RWPE1 (cell line): ENCODE measurements at regions not wholly inside any gene's neighbourhood (a gene's known extent, or its start where the extent isn't known, plus 50 kb on each side); places are given as distances from the start of the nearest gene placed in this dataset.
"Not testable (repeated sequence)": the region's sequence is repeated elsewhere in the genome, so short reads cannot be mapped to it uniquely, and the experiment has no call there.

Experiments used
- CTCF ChIA-PET: fragments of 350-600 bp; sonication (Branson Sonifier 250); formaldehyde crosslinking; extraction: SDS; loops from one replicate; lab custom pipeline; 2021; lab: Yijun Ruan, JAX
- POLR2A ChIA-PET: fragments of 400-600 bp; formaldehyde crosslinking; extraction: SDS; loops from one replicate; lab custom pipeline; 2020; ENCODE audit warnings: antibody characterized with exemption; ENCODE audit not compliant: low non-redundant PET; lab: Yijun Ruan, JAX
- DNase-seq: peaks from one replicate; pipeline ENCODE4 v3.0.0; 2012; ENCODE audit warnings: low spot score
- H3K27ac ChIP-seq: fragments of 450-650 bp; 2 replicates; pipeline ENCODE4 v1.5.1; 2017
- CTCF ChIP-seq: fragments of 450-650 bp; conservative IDR thresholded peaks from 2 replicates; pipeline ENCODE4 v1.5.1; 2017; ENCODE audit warnings: low read depth, mild to moderate bottlenecking

GRCh38 chr4:89493367-89493766 lies 185.8 kb upstream of the GPRIN3 start:
- CTCF ChIA-PET, result interaction anchor here (0.6 kb wide), 1 partner anchor 422 kb away, joined by 4 read pairs; no protein-coding TSS in a partner anchor
- DNase-seq, result no peak
- POLR2A ChIA-PET, result no interaction called here
- no peak overlapping the region for H3K27ac ChIP-seq
- TF ChIP-seq CTCF, result no peak

- no peak overlapping the region for H3K27ac ChIP-seq
- POLR2A ChIA-PET, result no interaction called here
Observed at GRCh38 chr4:89492581-89493071, 185.0 kb upstream of the GPRIN3 start.

GRCh38 chr4:89491761-89492160 lies 184.2 kb upstream of the GPRIN3 start:
- no peak for TF ChIP-seq CTCF
- ChIA-PET POLR2A (no interaction called here), CTCF (interaction anchor here (0.5 kb wide), 1 partner anchor 1045 kb away, joined by 3 read pairs; no protein-coding TSS in a partner anchor)
- no peak for DNase-seq
- H3K27ac ChIP-seq, result no peak overlapping the region

More at GRCh38 chr4:89492581-89493071, 185.0 kb upstream of the GPRIN3 start:
- DNase-seq, result peak; percentile 55
- no peak for TF ChIP-seq CTCF
- CTCF ChIA-PET, result no interaction called here

GRCh38 chr4:89489921-89490431 lies 182.4 kb upstream of the GPRIN3 start:
- POLR2A ChIA-PET, DNase-seq, H3K27ac ChIP-seq: not testable (repeated sequence)
- CTCF ChIA-PET, result interaction anchor here (0.6 kb wide), 1 partner anchor 86 kb away, joined by 3 read pairs; no protein-coding TSS in a partner anchor

GRCh38 chr4:89489338-89489771 lies 181.8 kb upstream of the GPRIN3 start:
- ChIA-PET CTCF (interaction anchor here (0.8 kb wide), 1 partner anchor 1456 kb away, joined by 5 read pairs; no protein-coding TSS in a partner anchor), POLR2A (no interaction called here)
- H3K27ac ChIP-seq, result no peak overlapping the region
- no peak for DNase-seq
- TF ChIP-seq CTCF, result no peak

GRCh38 chr4:89488736-89489135 lies 181.1 kb upstream of the GPRIN3 start:
- no peak for DNase-seq
- ChIA-PET POLR2A (no interaction called here), CTCF (interaction anchor here (0.8 kb wide), 1 partner anchor 1455 kb away, joined by 5 read pairs; no protein-coding TSS in a partner anchor)
- TF ChIP-seq CTCF, result no peak
- no peak overlapping the region for H3K27ac ChIP-seq

- POLR2A ChIA-PET, result no interaction called here
- no peak for DNase-seq
- TF ChIP-seq CTCF, result no peak
- no peak overlapping the region for H3K27ac ChIP-seq
- CTCF ChIA-PET, result no interaction called here
Observed at GRCh38 chr4:89486673-89487072, 179.1 kb upstream of the GPRIN3 start.
